ENCODE measurements at regions not wholly inside any gene's neighbourhood (a gene's known extent, or its start where the extent isn't known, plus 50 kb on each side); places are given as distances from the start of the nearest gene placed in this dataset.

DNA sequence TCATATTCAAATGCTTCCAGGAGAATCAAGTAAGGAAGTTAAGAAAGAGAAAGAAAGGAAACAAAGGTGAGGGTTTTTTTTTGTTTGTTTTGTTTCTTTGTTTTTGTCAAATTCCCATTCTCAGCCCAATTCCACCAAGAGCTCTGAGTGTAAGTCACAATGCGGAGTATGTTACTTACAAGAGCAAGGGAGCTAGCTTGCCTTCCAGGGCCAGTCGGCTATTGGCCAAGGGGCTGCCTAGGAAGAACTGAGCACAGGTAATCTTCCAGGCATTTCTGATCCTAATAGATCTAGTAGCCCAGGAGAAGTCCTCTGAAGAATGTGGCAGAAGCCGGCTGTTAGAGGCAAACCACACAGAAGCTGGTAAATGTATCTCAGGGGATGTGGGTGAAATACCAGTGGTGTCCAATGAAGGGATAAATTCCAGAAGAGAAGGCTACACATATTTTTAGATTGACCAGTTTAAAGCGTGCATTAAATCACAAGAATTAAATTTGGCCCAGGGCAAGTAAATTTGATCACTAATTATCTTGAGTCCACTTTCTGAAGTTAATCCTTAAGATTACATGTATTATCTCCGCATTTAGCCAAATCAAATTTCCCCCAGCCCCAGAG, 239.6 kb upstream of the ADAMTS5 start:
- no peak overlapping the region for H3K27ac ChIP-seq (ENCODE audit: low read length)
- no peaks in the 10 kb centered on the region for H3K36me3 ChIP-seq (ENCODE audit: control insufficient read depth in 1 of 2, insufficient read depth in 2 of 2, low read length in 2 of 2)
- no peaks in the 10 kb centered on the region for H3K4me1 ChIP-seq (ENCODE audit: control insufficient read depth in 1 of 2, insufficient read depth in 2 of 2, low read length in 2 of 2)
- H3K9me3 ChIP-seq (ENCODE audit: control insufficient read depth in 1 of 2, low read length in 2 of 2): peaks cover 0 to 5% of the 10 kb centered on the region in 2 donors
- H3K27me3 ChIP-seq (ENCODE audit: low read depth, low read length): no peaks in the 10 kb centered on the region
- H3K4me3 ChIP-seq (ENCODE audit: low read depth in 1 of 2, low read length in 2 of 2): no peak overlapping the region

DNA sequence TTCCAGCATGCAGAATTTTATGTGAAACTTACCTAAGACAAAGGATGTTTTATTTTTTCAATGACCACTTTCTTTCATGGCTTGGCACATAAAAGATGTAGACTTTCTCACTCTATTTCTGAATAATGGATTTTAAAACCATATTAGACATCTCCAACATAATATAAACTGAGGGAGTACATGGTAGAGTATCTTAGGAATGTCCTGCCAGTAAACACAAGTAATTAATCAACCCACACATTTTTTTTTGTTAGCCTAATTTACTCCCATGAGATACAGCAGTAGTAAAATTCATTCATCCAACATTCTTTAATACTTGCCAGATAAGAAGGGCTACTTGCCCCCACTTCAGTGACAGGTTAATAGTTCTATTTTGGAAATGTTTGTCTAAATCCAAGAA, 235.4 kb upstream of the ADAMTS5 start:
- Histone ChIP-seq H3K27ac (ENCODE audit: low read length) (no peak overlapping the region), H3K36me3 (ENCODE audit: control insufficient read depth in 1 of 2, insufficient read depth in 2 of 2, low read length in 2 of 2) (no peaks in the 10 kb centered on the region), H3K27me3 (ENCODE audit: low read depth, low read length) (no peaks in the 10 kb centered on the region), H3K4me3 (ENCODE audit: low read depth in 1 of 2, low read length in 2 of 2) (no peak overlapping the region), H3K4me1 (ENCODE audit: control insufficient read depth in 1 of 2, insufficient read depth in 2 of 2, low read length in 2 of 2) (no peaks in the 10 kb centered on the region), H3K9me3 (ENCODE audit: control insufficient read depth in 1 of 2, low read length in 2 of 2) (no peaks in the 10 kb centered on the region)

DNA sequence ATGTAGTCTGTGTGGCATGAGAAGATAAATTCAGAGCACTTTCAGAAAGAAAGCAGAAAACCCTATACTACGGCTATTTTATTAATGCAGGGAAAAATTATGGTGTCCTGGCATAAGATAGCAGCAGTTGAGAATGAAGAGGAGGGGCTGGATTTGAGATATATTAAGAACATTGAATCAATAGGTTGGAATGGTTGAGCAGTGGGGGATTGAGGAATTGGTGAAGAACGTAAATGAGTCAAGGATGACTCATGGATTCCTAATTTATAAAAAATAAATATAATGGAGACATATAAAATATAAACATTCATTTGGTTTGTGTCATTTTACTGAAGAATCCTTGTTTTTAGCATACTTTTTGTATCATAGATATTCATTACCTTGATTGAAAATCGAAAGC, 234.3 kb upstream of the ADAMTS5 start:
- no peaks in the 10 kb centered on the region for H3K9me3 ChIP-seq (ENCODE audit: control insufficient read depth in 1 of 2, low read length in 2 of 2)
- no peak overlapping the region for H3K4me3 ChIP-seq (ENCODE audit: low read depth in 1 of 2, low read length in 2 of 2)
- no peaks in the 10 kb centered on the region for H3K36me3 ChIP-seq (ENCODE audit: control insufficient read depth in 1 of 2, insufficient read depth in 2 of 2, low read length in 2 of 2)
- H3K4me1 ChIP-seq (ENCODE audit: control insufficient read depth in 1 of 2, insufficient read depth in 2 of 2, low read length in 2 of 2): no peaks in the 10 kb centered on the region
- no peaks in the 10 kb centered on the region for H3K27me3 ChIP-seq (ENCODE audit: low read depth, low read length)
- no peak overlapping the region for H3K27ac ChIP-seq (ENCODE audit: low read length)

DNA sequence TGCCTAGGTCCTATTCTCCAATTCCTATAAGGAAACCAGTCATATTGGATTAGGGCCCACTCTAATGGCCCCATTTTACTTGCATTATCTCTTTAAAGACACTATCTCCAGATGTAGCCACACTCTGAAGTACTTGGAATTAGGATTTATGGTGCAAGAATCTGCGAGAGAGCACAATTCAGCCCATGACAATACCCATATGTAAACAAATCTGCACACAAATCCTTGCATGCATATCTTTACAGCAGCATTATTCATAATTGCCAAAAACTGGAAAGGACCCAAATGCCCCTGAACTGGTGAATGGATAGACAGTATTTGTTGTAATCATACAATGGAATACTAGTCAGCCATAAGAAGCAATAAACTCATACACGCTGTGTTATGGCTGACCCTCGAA, 229.8 kb upstream of the ADAMTS5 start:
- Histone ChIP-seq H3K36me3 (ENCODE audit: control insufficient read depth in 1 of 2, insufficient read depth in 2 of 2, low read length in 2 of 2) (no peaks in the 10 kb centered on the region), H3K9me3 (ENCODE audit: control insufficient read depth in 1 of 2, low read length in 2 of 2) (no peaks in the 10 kb centered on the region)

DNA sequence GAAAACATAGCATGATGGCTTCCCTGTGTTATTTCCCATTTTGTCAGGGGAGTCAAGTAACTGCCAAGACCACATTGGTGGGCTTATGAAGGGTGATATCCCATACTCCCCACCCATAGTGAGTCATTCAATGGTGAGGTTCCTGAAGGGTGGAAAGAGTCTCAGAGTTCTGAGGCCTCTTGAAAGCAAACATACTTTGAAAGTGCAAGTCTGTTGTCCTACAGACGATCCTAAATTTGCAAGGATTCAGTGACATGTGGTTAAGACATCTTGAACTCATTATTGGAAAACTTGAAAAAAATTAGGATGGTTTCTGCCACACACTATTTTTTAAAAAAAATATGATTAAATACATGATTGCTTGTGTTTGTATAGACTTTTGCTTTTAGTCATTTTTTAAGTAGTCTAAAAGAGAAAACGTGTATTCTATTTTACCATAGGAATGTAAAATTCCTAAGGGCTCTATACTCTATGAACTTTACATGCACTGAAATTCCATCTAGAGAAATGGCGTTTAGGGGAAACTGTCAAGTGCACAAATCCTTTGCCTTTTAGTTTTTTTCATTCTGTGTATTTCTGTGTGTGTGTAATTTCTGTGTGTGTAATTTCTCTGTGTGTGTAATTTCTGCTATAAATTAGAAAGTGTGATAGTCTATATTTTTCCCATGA, 225.5 kb upstream of the ADAMTS5 start:
- no peaks in the 10 kb centered on the region for H3K4me1 ChIP-seq (ENCODE audit: control insufficient read depth in 1 of 2, insufficient read depth in 2 of 2, low read length in 2 of 2)
- H3K9me3 ChIP-seq (ENCODE audit: control insufficient read depth in 1 of 2, low read length in 2 of 2): no peaks in the 10 kb centered on the region
- H3K27me3 ChIP-seq (ENCODE audit: low read depth, low read length): no peaks in the 10 kb centered on the region
- H3K4me3 ChIP-seq (ENCODE audit: low read depth in 1 of 2, low read length in 2 of 2): no peak overlapping the region
- no peak overlapping the region for H3K27ac ChIP-seq (ENCODE audit: low read length)
- H3K36me3 ChIP-seq (ENCODE audit: control insufficient read depth in 1 of 2, insufficient read depth in 2 of 2, low read length in 2 of 2): no peaks in the 10 kb centered on the region

More for the DNA sequence above, 229.8 kb upstream of the ADAMTS5 start:
- H3K27ac ChIP-seq (ENCODE audit: low read length): no peak overlapping the region
- no peaks in the 10 kb centered on the region for H3K27me3 ChIP-seq (ENCODE audit: low read depth, low read length)
- no peaks in the 10 kb centered on the region for H3K4me1 ChIP-seq (ENCODE audit: control insufficient read depth in 1 of 2, insufficient read depth in 2 of 2, low read length in 2 of 2)
- no peak overlapping the region for H3K4me3 ChIP-seq (ENCODE audit: low read depth in 1 of 2, low read length in 2 of 2)

DNA sequence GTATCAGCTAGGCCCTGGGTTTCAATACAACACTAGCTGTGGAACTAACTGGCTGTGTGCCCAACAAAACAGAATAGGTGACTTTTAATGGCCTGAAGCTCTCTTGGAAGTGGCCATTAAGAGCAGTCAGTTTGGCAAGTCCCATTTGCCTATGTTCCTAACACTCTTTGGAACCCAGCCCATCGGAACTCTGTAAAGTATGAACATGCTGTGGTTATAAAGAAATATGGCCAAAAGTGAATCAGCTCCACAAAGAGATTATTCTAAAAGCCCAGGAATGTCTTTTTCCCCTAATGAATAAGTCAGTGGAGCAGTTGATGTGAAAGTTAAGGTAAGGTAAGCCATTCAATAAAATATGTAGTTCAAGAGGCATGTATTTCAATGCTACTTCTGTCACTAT, 223.7 kb upstream of the ADAMTS5 start:
- Histone ChIP-seq H3K4me3 (ENCODE audit: low read depth in 1 of 2, low read length in 2 of 2) (no peak overlapping the region), H3K9me3 (ENCODE audit: control insufficient read depth in 1 of 2, low read length in 2 of 2) (no peaks in the 10 kb centered on the region), H3K27me3 (ENCODE audit: low read depth, low read length) (no peaks in the 10 kb centered on the region), H3K36me3 (ENCODE audit: control insufficient read depth in 1 of 2, insufficient read depth in 2 of 2, low read length in 2 of 2) (no peaks in the 10 kb centered on the region), H3K4me1 (ENCODE audit: control insufficient read depth in 1 of 2, insufficient read depth in 2 of 2, low read length in 2 of 2) (no peaks in the 10 kb centered on the region), H3K27ac (ENCODE audit: low read length) (no peak overlapping the region)

DNA sequence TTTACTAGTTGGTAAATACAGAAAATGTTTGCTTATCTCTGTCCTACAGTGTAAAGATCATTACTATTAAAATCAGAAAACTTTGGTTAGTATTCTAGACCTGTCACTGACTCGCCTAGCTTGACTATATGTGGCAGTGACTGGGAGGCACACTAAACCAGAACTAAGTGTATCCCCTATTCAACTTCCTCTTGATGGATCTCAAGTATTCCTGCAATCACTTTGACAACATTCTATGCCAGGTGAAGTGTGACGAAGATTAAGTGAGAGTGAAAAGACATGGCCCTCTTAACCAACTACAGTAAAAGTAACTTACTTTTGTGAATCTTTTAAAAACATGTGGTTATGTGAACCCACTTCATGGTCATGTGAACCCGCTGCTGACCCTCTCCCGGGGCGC, 223.0 kb upstream of the ADAMTS5 start:
- no peaks in the 10 kb centered on the region for H3K9me3 ChIP-seq (ENCODE audit: control insufficient read depth in 1 of 2, low read length in 2 of 2)
- H3K36me3 ChIP-seq (ENCODE audit: control insufficient read depth in 1 of 2, insufficient read depth in 2 of 2, low read length in 2 of 2): no peaks in the 10 kb centered on the region
- H3K27me3 ChIP-seq (ENCODE audit: low read depth, low read length): no peaks in the 10 kb centered on the region
- H3K4me3 ChIP-seq (ENCODE audit: low read depth in 1 of 2, low read length in 2 of 2): no peak overlapping the region
- H3K27ac ChIP-seq (ENCODE audit: low read length): no peak overlapping the region
- no peaks in the 10 kb centered on the region for H3K4me1 ChIP-seq (ENCODE audit: control insufficient read depth in 1 of 2, insufficient read depth in 2 of 2, low read length in 2 of 2)

DNA sequence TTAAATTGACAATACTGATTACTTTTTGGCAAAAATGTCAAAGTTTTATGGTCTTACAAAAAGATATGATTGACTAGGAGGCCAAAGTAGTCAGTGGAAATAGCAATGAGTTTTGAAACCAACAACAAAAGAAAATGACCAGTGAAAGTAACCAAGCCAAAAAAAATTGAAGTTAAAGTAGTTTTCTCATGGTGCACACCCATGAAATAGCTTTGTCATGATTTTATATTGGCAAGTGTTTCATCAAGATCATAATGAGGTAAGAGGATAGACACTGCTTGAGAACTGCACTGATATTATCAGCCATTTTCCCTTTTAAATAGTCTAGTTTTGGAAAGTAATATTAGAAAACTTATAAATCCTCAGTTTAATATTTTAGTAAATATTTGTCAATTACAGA, 206.2 kb upstream of the ADAMTS5 start:
- no peak overlapping the region for H3K4me3 ChIP-seq (ENCODE audit: low read depth in 1 of 2, low read length in 2 of 2)
- no peaks in the 10 kb centered on the region for H3K36me3 ChIP-seq (ENCODE audit: control insufficient read depth in 1 of 2, insufficient read depth in 2 of 2, low read length in 2 of 2)
- no peak overlapping the region for H3K27ac ChIP-seq (ENCODE audit: low read length)
- H3K9me3 ChIP-seq (ENCODE audit: control insufficient read depth in 1 of 2, low read length in 2 of 2): peaks cover 0 to 2% of the 10 kb centered on the region in 2 donors
- H3K27me3 ChIP-seq (ENCODE audit: low read depth, low read length): no peaks in the 10 kb centered on the region
- H3K4me1 ChIP-seq (ENCODE audit: control insufficient read depth in 1 of 2, insufficient read depth in 2 of 2, low read length in 2 of 2): no peaks in the 10 kb centered on the region

DNA sequence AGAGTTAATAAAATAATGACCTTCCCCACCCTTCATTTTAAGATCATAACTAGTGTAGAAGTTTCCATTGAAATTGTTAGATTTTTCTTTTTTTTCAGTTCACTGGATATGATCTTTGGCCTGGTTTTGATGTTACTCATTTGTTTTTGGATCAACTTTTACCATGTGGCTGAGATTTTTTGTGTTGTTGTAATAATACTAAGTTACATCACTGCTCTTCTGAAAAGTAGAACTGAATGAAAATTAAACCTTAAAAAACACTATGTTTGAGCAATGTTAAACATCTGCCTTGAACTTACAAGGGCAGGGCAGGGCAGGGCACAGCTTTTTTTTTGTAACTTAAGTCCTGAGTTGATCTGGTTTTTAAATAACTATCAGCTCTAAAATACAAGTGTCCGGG, 204.8 kb upstream of the ADAMTS5 start:
- Histone ChIP-seq H3K4me3 (ENCODE audit: low read depth in 1 of 2, low read length in 2 of 2) (no peak overlapping the region), H3K27ac (ENCODE audit: low read length) (no peak overlapping the region)

DNA sequence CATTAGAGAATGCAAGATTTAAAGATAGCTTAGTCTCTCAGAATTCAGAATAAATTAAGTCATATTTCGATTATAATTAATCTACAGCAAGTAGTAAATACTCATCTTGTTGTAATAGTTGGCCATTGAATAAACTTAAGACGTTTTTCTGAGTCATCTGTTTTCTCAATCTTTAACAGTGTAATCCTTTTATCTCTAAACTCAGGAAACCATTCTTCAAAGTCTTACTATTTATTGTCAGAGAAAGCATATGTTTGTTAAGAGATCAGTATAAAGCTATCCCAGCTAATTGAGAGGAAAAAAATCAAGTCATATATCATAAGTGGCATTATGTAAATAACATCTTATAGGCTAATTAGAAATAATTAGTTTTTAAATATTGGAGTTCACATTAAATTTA, 201.2 kb upstream of the ADAMTS5 start:
- Histone ChIP-seq H3K4me3 (ENCODE audit: low read depth in 1 of 2, low read length in 2 of 2) (no peak overlapping the region), H3K27ac (ENCODE audit: low read length) (no peak overlapping the region), H3K36me3 (ENCODE audit: control insufficient read depth in 1 of 2, insufficient read depth in 2 of 2, low read length in 2 of 2) (no peaks in the 10 kb centered on the region), H3K4me1 (ENCODE audit: control insufficient read depth in 1 of 2, insufficient read depth in 2 of 2, low read length in 2 of 2) (no peaks in the 10 kb centered on the region), H3K27me3 (ENCODE audit: low read depth, low read length) (no peaks in the 10 kb centered on the region), H3K9me3 (ENCODE audit: control insufficient read depth in 1 of 2, low read length in 2 of 2) (peaks cover 0 to 2% of the 10 kb centered on the region in 2 donors)

More for the DNA sequence above, 204.8 kb upstream of the ADAMTS5 start:
- Histone ChIP-seq H3K9me3 (ENCODE audit: control insufficient read depth in 1 of 2, low read length in 2 of 2) (peaks cover 0 to 2% of the 10 kb centered on the region in 2 donors), H3K4me1 (ENCODE audit: control insufficient read depth in 1 of 2, insufficient read depth in 2 of 2, low read length in 2 of 2) (no peaks in the 10 kb centered on the region), H3K27me3 (ENCODE audit: low read depth, low read length) (no peaks in the 10 kb centered on the region), H3K36me3 (ENCODE audit: control insufficient read depth in 1 of 2, insufficient read depth in 2 of 2, low read length in 2 of 2) (no peaks in the 10 kb centered on the region)

DNA sequence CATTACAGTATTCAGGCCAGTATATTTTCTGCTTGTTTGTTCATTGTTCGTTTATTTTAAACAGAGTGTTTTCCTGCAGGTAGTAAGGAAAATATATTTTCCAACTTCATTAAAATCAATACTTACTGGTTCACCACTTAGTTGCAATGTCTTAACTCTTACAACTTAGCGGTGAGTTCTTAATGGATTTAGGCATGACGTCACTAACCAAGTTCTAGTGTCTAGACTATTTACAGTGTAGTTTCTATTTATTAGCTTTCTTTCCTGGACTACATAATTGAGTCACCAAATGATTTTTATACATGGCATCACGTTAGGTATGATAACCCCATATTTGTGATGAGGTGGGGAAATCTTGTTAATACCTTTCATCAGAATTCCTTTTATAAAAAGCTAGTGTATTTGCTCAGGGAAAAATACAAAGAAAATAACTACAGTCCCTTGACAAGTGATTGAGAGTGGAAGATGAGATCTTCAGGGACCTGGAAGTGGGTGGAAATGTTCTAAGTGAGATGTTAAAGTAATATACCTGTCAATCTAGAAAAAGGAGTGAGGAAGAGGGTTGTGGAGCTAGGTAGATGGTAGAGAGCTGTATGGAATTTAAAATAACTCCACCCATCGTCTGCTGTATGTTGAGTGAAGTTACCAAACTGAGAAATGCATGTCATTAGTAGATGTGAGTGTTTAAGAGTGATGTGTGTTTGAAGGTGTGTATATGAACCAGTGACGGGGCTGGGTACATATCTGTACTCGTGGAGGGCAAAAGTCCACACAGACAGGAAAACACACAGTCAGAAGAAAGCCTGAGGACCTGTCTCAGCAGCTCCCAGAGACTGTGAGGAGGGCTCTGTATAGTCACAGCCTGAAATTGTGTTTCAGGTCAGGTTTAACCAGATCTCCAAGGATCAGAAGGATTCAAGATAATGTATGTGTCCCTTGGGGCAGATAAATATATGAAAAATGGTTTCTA, 197.6 kb upstream of the ADAMTS5 start:
- no peaks in the 10 kb centered on the region for H3K36me3 ChIP-seq (ENCODE audit: control insufficient read depth in 1 of 2, insufficient read depth in 2 of 2, low read length in 2 of 2)
- no peaks in the 10 kb centered on the region for H3K9me3 ChIP-seq (ENCODE audit: control insufficient read depth in 1 of 2, low read length in 2 of 2)
- no peak overlapping the region for H3K4me3 ChIP-seq (ENCODE audit: low read depth in 1 of 2, low read length in 2 of 2)
- no peaks in the 10 kb centered on the region for H3K27me3 ChIP-seq (ENCODE audit: low read depth, low read length)
- H3K27ac ChIP-seq (ENCODE audit: low read length): no peak overlapping the region
- H3K4me1 ChIP-seq (ENCODE audit: control insufficient read depth in 1 of 2, insufficient read depth in 2 of 2, low read length in 2 of 2): no peaks in the 10 kb centered on the region

Data from muscle layer of duodenum (tissue), 2 donors.